NCI-H82 treated with DMSO at 0.1 percent for 48 hours (cell line): ENCODE measurements at regions not wholly inside any gene's neighbourhood (a gene's known extent, or its start where the extent isn't known, plus 50 kb on each side); places are given as distances from the start of the nearest gene placed in this dataset.

Experiments
- DNase-seq: peaks from one replicate; lab custom pipeline; 2025; ENCODE audit not compliant: unreplicated experiment; lab: John Stamatoyannopoulos, UW

DNA sequence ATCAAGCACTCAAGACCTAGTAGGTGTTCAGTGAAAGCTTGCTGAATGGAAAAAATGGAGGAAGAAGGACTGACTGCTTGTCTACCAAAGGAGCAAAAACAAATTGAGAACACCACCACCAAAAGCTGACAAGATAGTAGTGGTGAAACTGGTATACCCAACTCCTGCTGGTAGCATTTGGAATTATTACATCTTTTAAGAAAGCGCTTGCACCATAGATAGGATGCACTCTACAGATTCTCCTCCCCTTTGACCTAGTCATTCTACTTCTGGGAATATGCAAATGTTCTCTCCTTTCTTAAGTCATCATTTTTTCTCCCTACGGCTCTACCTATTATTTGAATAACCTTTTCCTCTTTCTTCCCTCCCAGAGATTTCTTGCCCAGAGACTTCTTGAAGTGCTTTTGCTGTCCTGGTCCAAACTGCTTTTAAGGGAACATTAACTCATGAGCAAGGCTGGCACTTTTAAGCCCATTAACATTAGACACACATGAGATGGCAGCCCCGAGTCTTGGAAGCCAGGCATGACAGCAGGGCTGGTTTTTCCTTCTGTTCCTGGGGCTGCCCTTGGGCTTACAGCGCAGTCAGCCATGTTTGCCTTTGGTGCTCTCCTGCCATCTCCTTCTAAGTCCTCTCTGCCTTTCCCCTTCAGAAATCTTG, 75.0 kb upstream of the TLE3 start:
- no peak for DNase-seq

DNA sequence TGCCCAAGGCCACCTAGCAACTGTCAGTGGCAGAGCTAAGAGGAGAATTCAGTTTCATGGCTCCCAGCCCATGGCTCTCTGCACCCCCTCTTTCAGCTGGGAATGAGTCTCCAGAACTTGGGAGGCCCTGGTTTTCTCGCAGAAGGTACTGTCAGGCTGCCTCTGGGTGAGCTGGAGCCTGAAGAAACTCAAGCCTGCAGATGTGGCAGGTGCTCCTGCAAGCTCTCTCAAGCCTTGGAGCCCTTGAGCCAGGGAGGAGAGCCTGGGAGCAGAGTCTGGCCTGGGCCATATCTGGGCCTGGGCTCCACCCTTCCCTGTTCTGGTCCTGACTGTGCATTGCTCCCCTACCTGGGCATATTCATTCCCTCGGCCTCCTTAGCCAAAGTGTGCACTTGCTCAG, 74.4 kb upstream of the TLE3 start:
- no peak for DNase-seq

DNA sequence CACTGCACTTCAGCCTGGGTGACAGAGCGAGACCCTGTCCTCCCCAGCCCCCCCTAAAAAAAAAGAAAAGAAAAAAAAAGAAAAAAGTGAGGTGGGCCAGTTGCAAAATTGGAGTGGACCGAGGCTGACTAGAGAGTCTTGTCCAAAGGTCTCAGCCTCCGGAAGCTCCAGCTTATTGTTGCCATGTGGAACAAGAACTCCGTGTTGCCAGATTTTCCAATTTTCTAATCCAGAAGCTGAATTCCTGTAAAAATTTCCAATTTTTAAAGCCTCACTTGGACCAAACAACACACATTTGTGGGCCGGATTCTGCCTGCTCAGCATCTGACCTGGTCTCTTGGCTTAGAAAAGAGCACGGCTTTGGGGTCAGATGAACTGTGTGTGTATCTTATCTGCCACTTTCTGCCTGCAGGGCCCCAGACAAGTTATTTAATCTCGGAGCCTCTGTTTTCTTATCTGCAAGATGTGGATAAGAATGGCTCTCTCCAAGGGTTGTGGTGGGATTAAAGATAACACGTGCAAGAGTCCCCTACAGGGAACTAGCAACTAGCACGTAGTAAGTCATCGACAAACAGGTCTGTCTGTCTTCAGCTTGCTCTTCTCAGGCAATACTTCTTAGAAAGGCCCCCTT, 73.7 kb upstream of the TLE3 start:
- DNase-seq, result no peak

DNA sequence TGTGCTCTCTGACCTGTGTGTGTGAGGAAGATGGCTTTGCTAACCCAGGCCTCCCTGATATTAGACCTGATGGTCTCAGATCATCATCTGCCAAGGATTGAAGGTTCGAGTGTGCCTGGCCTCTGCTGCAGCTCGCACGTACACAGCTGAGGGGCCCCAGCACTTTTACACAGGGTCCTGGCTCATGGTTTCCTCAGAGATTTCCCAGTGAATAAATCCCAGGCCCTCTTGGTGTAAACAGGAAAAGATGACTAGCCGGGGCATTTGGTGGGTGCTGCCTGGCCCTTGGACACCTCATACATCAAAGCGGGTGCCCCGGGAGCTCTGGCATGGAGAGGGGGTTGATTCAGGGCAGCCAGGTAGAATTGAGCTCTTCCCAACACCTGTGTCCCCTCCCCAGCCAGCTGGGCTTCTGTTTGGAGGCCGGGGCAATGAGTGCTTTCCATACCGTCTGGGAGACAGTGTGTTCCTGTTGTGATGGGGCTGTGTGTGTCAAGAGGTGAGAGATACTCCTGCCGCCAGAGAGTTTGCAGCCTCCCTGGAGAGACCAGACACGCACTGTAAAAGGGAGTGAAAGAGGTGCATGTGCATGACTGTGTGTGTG, 72.5 kb upstream of the TLE3 start:
- DNase-seq, result no peak

DNA sequence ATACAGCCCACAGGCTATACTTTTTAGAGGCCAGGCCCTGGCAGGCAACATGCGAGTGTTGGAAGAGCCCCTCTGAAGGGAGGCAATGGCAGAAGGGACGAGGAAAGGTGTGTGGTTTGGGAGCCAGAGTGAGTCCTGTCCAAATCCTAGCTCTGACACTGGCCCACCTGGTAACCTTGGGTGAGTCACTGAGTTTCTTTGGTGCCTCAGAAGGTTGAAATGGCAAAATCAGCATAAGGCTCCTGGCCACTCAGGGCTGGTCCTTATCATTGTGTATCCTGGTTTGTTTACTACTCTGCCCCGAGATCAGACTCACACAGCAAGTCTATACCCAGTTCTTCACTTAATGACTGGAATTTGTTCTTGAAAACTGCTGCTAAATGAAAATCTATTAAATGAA, 71.4 kb upstream of the TLE3 start:
- DNase-seq, result no peak

DNA sequence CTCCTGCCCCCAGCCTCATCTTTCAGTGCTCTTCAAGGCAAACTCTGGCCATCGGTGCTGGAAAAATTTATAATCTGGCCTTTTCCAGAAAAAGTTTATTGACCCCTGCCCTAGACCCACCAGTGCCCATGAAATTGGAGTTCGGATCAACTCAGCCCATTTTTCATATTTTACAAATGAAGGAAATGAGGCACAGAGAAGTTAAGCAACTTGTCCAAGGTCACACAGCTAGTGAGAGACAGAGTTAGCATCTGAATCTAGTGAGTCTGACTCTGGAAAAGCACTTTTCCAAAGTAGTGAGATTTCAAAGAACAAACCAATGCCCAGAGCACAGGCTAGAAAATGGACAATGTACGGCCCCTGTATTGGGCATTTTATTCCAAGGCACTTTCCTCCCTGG, 69.4 kb upstream of the TLE3 start:
- no peak for DNase-seq

DNA sequence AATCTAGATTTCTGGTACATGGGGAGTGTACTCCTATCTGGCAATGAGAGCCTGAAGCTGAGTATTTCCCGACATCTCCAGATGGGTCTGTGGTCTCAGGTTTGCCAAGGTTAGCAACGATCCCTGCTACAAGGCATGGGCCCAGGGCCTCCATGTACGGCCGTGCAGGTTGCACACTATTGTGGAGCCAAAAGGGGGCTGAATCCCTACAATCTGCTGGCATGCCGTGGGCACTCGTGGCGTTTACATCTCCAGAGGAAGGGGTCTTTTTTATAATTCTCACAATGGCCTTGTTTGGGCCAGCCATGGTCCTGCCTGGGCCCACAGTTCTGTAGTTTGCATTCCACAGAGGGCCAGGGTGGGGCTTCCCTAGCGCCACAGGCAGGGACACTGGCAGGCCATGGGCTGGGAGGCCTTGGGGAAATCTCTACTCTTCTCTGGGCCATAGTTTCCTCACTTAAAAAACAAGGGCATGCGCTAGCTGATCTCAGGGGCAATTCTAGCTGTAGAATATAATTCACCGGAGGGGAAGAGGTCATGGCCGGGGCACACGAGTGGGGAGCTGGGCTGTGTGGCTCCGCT, 68.9 kb upstream of the TLE3 start:
- no peak for DNase-seq

DNA sequence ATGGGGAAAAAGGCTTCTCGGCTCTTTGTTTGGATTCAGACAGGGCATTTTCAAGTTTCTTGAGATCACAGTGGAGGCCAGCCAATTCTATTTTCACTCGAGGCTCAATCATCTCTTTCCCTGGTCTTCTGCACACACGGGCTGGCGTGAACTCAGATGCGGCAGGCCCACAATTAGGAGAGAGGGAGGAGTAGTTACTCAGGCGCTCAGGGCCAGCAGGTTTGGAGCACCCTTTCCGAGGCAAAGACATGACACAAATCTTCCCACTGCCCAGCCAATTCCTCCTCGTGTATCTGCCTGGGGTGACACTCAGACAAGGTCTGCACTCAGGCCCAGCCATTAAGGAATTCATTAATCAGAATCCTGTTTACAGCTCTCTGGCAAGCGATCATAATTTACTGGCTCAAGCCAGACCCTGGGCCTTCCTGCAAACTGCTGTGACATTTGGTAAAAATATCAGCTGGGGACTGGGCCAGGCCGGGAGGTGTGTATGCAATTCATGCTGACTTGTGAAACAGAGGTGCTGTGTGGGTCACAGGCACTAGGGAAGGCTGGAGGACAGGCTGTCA, 68.1 kb upstream of the TLE3 start:
- DNase-seq, result no peak

DNA sequence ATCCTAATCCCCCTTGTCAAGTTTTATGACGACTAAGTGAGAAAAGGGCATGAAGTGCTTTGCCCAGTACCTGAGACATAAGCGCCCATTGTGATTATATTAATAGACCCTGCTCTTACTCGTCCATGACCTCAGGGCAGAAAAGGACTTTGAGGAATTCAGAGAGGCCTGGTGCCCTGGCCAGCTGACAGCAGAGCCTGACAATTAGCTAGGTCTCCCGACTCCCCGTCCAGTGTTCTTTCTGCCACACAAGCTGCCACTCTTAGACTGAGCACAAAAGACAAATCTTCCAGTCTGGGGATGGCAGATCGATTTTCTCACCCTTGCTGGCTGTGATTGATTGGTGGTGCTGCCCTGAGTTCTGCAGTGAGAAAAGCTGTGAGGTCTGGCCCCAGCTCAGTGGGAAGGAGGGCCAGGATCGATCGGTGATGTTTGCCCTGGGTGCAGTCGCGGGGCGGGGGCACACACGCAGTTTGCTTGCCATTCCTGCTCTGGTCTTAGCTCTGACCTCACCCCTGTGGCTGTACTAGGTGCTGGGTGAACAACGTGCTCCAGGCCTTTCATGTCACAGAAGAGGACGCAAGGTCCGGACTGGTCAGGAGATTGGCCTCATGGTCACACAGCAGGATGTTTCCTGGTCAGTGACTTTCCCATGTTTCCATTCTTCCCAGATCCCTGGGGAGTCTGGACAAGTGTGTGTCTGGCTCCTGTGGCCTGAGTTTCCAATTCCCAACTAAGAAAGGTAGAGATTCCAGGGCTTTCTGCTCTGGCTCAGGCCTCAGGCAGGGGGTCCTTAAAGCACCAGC, 67.4 kb upstream of the TLE3 start:
- no peak for DNase-seq

DNA sequence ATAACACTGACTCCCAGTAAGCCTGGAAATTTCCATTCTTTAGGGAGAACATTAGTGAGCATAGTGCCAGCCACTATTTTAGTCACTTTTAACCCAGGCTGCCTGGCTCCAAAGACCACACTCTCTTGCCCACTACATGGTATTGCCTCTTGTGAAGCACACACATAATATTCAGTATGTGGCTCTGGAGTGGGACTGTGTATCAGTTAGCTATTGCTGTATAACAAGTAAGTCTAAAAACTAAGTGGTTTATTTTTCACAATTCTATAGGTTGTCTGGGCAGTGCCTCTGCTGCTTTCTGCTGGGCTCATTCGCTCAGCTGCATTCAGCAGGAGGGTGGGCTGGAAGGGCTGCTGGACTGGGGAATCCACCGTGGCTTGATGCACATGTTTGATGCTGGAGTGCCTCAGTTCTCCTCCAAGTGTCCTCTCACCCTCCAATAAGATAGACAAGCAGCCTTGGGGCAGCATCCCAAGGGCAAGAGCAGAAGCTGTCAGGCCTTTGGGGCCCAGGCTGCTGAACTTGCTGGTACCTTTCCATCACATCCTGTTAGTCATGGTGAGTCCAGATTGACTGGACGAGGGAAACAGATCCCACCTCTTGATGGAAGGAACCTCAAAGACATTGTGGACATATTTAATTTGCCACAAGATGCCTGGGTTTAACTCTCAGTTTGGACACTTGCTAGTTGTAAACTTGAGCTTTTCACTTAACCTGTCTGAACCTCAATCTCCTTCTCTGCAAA, 66.6 kb upstream of the TLE3 start:
- DNase-seq, result no peak

DNA sequence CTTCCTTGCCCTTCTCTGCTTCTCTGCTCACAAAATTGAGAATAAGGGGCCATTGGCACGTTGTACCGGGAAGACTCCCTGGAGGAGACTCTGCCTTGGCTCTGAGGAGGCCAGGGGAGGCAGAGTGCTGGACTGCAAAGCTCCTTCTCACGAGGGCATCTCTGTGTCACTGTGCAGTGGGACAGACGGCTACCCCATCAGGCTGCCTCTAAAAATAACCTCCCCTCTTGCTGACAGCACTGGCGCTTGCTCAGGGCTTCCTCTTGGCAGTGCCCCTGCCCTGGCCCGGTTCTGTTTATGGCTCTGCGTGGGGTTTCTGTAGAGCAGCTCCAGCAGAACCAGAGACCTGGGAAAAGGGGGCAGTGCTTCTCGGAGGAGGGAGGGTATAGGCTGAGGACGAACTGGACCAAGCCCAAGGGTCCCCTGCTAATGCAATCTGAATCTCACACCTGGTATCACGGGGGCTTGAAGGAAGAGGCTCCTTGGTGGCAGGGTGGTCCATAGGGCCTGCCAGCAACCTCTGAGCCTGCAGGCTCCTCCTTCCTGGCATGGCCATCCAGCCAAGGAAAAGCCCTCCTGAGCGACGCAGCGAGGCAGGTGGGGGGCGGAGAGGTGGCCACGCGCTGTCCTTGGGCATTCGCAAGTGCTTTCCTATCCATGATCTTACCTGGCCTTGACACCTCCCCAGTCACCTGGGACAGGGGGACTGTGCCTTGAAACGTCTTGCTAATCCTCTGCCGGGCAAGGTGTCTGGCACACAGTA, 63.3 kb upstream of the TLE3 start:
- no peak for DNase-seq

DNA sequence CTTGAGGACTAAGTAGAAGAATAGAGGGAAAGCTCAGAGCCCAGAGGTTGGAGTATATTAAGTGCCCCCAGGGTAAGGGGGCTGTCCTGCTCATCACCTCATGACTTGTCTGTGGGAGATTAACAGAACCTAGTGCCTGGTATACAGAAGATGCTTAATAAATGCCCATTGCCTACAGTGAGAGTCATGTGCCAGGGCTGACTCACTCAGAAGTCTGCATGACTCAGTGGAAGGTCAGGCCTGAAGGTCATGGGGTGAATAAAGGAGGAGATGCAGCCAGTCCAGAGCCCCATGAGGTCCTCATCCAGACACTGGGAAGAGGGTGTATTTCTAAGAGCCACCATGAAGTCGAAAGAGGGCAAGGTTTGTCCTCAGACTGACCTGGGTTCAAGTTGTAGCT, 62.5 kb upstream of the TLE3 start:
- DNase-seq, result no peak

DNA sequence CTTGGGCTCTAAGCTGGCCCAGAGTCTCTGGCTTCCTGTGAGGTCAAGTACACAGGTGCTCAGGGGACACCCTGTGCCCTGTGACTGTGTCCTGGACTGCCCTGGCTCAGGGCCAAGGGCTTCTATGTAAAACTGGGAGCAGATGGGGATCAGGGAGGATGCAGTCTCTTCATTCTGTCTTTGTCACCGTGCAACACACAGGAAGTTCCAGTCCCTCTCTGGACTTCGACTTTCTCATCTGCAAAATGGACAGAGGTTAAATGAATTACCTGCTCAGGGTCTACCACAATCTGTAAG, 61.9 kb upstream of the TLE3 start:
- peak; percentile 61 for DNase-seq

DNA sequence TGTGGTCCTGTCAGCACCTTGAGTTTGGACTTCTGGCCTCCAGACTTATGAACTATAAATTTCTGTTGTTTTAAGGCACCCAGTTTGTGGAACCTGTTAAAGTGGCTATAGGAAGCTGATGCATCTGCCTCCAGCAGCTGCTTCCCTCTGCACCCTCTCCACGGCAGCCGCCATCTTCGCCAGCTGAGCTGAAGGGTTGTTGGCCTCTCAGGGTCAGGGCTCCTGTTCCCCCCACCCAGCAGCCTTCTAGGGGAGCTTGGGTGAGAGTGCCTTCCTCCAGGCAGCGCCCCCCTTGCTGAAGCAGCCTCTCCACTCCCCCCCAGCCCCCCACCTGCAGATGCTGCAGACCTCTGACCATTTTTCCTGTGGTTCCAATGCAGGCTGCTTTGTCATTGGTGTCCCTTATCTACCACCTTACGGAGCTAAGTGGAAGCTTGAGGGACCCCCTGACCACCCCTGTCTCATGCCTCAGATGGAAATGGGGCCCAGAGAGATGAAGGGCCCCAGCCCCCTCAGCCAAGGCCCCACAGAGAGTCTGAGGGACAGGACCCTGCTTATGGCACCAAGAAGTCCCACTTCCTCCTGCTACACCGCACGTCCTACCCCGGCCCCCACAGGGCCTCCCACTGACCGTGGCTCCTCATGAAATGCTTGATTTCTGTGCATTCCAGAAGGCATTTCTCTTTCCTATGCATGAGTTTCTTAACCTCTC, 61.4 kb upstream of the TLE3 start:
- DNase-seq, result no peak

DNA sequence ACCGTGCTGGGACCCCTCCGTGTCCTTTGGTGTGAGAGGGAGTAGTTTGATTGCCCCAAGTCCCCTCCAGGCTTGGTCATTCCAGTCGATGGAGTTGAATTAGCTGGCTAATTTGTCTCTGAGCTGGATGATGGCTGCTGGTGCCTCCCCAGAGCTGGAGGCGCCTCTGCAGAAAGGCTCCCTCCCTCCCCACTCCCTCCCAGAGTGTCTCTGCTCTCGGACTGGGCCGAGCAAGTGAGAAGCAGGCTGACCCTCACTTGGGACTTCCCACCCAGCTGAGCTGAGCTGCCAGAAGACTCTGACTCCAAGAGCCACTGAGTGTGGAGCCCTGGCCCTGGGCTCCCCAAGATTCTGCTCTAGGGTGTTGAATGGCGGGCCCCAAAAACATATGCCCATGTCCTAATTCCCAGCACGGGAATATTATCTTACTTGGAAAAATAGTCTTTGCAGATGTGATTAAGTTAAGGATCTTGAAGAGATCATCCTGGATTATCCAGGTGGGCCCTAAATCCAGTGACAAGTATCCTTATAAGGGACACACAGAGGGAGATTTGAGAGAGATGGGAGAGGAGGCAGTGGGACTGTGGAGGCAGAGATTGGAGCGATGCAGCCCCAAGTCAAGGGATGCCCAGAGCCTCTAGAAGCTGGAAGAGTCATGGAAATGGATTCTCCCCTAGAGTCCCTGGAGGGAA, 60.7 kb upstream of the TLE3 start:
- DNase-seq, result peak; percentile 89

DNA sequence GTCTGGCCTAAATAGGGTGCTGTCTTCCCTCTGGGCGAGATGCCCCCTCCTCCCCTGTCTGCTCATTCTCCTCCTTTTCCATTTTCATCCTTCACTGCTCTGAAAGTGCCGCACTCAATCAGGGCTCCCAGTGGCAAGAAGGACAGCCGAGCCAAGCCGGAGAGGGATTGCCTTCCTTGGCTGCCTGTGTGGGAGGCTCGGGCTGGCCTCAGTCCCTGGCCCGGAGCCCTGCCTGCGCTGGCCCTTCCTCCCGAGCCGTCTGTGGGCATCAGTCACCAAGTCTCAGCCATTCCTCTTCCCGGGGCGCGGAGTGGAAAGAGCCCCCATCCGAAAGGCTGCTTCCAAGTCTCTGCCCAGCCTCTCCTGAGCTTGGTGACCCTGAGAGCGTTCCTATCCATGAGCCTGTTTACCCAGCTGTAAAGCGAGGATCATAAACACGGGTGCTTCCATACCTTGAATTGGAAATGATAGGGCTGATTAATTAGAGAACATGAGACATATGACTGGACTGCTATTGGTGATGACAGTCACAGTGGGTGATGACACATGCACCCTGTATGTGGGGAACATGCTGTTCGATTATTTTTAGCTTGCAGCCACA, 59.1 kb upstream of the TLE3 start:
- DNase-seq, result no peak

DNA sequence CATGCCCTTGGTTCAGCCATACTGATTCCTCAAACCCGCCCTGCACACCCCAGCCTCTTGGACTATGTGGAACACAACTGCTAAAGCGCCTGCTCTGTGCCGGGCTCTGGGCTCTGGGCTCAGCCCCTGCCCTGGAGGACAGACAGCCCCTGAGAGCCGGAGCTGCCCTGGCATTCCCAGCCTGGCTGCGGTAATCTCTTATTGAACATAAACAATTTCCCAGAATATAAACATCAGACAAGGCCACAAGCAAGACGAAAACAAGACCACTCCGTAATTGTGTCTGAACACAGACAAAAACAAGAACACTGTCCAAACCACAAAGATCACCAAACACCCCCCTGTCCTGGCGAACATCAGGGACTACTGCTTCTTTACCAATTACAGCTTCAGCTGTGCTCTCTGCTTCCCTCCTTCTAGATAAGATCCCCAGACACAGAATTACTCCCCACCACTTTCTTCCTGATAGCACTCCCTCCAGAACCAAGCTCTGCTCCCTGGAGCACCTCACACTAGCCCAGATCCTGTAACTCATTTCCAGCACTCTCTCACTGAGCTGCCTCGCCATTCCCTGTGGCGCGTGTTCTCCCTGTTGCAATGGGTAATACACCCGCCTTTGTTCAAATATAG, 57.1 kb upstream of the TLE3 start:
- no peak for DNase-seq
